H1 (cell line): ENCODE measurements at regions not wholly inside any gene's neighbourhood (a gene's known extent, or its start where the extent isn't known, plus 50 kb on each side); places are given as distances from the start of the nearest gene placed in this dataset.

Experiments used
- CTCF ChIA-PET: fragments of 300-600 bp; sonication (Branson Sonifier 250); formaldehyde crosslinking; loops from one replicate; lab custom pipeline; 2021; ENCODE audit not compliant: partially characterized antibody; lab: Charles Lee
- POLR2A ChIA-PET: fragments of 300-600 bp; sonication (Branson Sonifier 250); formaldehyde crosslinking; loops from one replicate; lab custom pipeline; 2021; ENCODE audit warnings: inconsistent platforms; ENCODE audit not compliant: partially characterized antibody; lab: Charles Lee
- DNase-seq, 2 experiments: peaks; one replicate each; pipeline versions ENCODE4 v3.0.0 to v3.0.0-alpha.2; 2010 to 2022; ENCODE audit warnings: low spot score in 2 of 2, low read depth in 1 of 2, mixed read lengths in 1 of 2
- FAIRE-seq: peaks from 2 replicates; lab custom pipeline; 2011; peaks lifted over from hg19 to GRCh38; lab: Jason Lieb, UNC
- H2AFZ ChIP-seq: 2 replicates; pipeline ENCODE4 v1.8.1; 2012; ENCODE audit warnings: low read length, inconsistent platforms
- H2AK5ac ChIP-seq: 2 replicates; pipeline ENCODE4 v1.6.1; 2013; ENCODE audit warnings: low read depth, low read length
- H2BK120ac ChIP-seq: replicated peaks from 2 replicates; pipeline ENCODE3; 2013; ENCODE audit warnings: low read depth, low read length, inconsistent platforms
- H2BK12ac ChIP-seq: 2 replicates; pipeline ENCODE4 v1.6.1; 2013; ENCODE audit warnings: low read depth, low read length
- H2BK15ac ChIP-seq: 2 replicates; pipeline ENCODE4 v1.6.1; 2013; ENCODE audit warnings: low read length
- H2BK20ac ChIP-seq: 2 replicates; pipeline ENCODE4 v1.6.1; 2013; ENCODE audit warnings: low read length
- H2BK5ac ChIP-seq: 2 replicates; pipeline ENCODE4 v1.6.1; 2013; ENCODE audit warnings: low read depth, low read length
- H3K14ac ChIP-seq: 2 replicates; pipeline ENCODE4 v1.6.1; 2013; ENCODE audit warnings: inconsistent platforms; ENCODE audit not compliant: insufficient read length
- H3K18ac ChIP-seq: 2 replicates; pipeline ENCODE4 v1.6.1; 2013; ENCODE audit warnings: low read length; ENCODE audit errors: extremely low read depth
- H3K23ac ChIP-seq: 2 replicates; pipeline ENCODE4 v1.6.1; 2013; ENCODE audit warnings: inconsistent platforms; ENCODE audit not compliant: insufficient read length
- H3K23me2 ChIP-seq: 2 replicates; pipeline ENCODE4 v1.6.1; 2013; ENCODE audit warnings: low read depth, low read length
- H3K27ac ChIP-seq: 2 replicates; pipeline ENCODE4 v1.6.1; 2011; ENCODE audit warnings: low read depth, low read length, inconsistent platforms
- H3K27me3 ChIP-seq, 4 experiments: replicated peaks in 1 of 4; 1 replicate in 1 of 4; 2 replicates in 3 of 4; pipeline versions ENCODE4 v1.6.1 to v1.8.1; 2011 to 2013; ENCODE audit warnings: low read length in 3 of 4, mild to moderate bottlenecking in 3 of 4, inconsistent platforms in 2 of 4, mixed read lengths in 2 of 4, moderate library complexity in 1 of 4; ENCODE audit not compliant: control insufficient read depth in 3 of 4, insufficient read depth in 3 of 4; ENCODE audit errors: extremely low read depth in 1 of 4
- H3K36me3 ChIP-seq, 4 experiments: 2 replicates each; pipeline versions ENCODE4 v1.6.1 to v1.8.1; 2011 to 2013; ENCODE audit warnings: mild to moderate bottlenecking in 4 of 4, low read length in 3 of 4, moderate library complexity in 2 of 4, control low read depth in 1 of 4, inconsistent platforms in 1 of 4; ENCODE audit not compliant: insufficient read depth in 4 of 4, control insufficient read depth in 2 of 4
- H3K4ac ChIP-seq: replicated peaks from 2 replicates; pipeline ENCODE3; 2013; ENCODE audit warnings: low read length, low read depth, mixed read lengths, inconsistent platforms; ENCODE audit not compliant: insufficient read length
- H3K4me1 ChIP-seq, 4 experiments: replicated peaks in 1 of 4; 1 replicate in 1 of 4; 2 replicates in 3 of 4; pipeline versions ENCODE4 v1.6.1 to v1.8.1; 2011 to 2013; ENCODE audit warnings: low read length in 3 of 4, inconsistent platforms in 2 of 4, mixed read lengths in 1 of 4; ENCODE audit not compliant: insufficient read depth in 4 of 4, control insufficient read depth in 3 of 4
- H3K4me2 ChIP-seq, 2 experiments: 2 replicates each; pipeline versions ENCODE4 v1.6.1 to v1.8.1; 2011 to 2013; ENCODE audit warnings: low read depth in 2 of 2, low read length in 2 of 2, control low read depth in 1 of 2, inconsistent platforms in 1 of 2, mild to moderate bottlenecking in 1 of 2; ENCODE audit not compliant: insufficient read depth in 1 of 2
- H3K4me3 ChIP-seq, 4 experiments: fragments of 200-600, 300-600 bp in 1 of 4; sonication (generic), shearing (Covaris generic), sonication (Bioruptor Twin) in 1 of 4; 2 replicates each; pipeline versions ENCODE4 v1.5.1 to v1.8.1; 2011 to 2016; ENCODE audit warnings: low read length in 4 of 4, low read depth in 3 of 4, control low read depth in 2 of 4, inconsistent platforms in 2 of 4, mild to moderate bottlenecking in 2 of 4, mixed read lengths in 1 of 4, moderate library complexity in 1 of 4; ENCODE audit not compliant: insufficient read depth in 2 of 4; ENCODE audit errors: extremely low read depth in 1 of 4
- H3K56ac ChIP-seq: replicated peaks from 2 replicates; pipeline ENCODE3; 2013; ENCODE audit warnings: low read depth, mild to moderate bottlenecking, mixed read lengths, low read length, inconsistent platforms; ENCODE audit not compliant: insufficient read length
- H3K79me1 ChIP-seq: 2 replicates; pipeline ENCODE4 v1.6.1; 2013; ENCODE audit warnings: low read depth, low read length, control low read depth
- H3K79me2 ChIP-seq, 2 experiments: 2 replicates each; pipeline versions ENCODE4 v1.6.1 to v1.8.1; 2012 to 2013; ENCODE audit warnings: low read length in 2 of 2, mild to moderate bottlenecking in 2 of 2, inconsistent platforms in 1 of 2; ENCODE audit not compliant: insufficient read depth in 2 of 2, control insufficient read depth in 1 of 2
- H3K9ac ChIP-seq, 4 experiments: replicated peaks in 1 of 4; 1 replicate in 1 of 4; 2 replicates in 3 of 4; pipeline versions ENCODE4 v1.6.1 to v1.8.1; 2011 to 2013; ENCODE audit warnings: low read depth in 3 of 4, low read length in 3 of 4, control low read depth in 2 of 4, mild to moderate bottlenecking in 2 of 4, moderate library complexity in 2 of 4, inconsistent platforms in 1 of 4; ENCODE audit errors: extremely low read depth in 1 of 4
- H3K9me3 ChIP-seq, 2 experiments: 2 replicates each; pipeline versions ENCODE4 v1.6.1 to v1.8.1; 2012 to 2013; ENCODE audit warnings: mild to moderate bottlenecking in 2 of 2, moderate library complexity in 2 of 2, control low read depth in 1 of 2, inconsistent platforms in 1 of 2, low read depth in 1 of 2, low read length in 1 of 2, mixed read lengths in 1 of 2; ENCODE audit not compliant: insufficient read depth in 2 of 2
- H4K20me1 ChIP-seq, 2 experiments: replicated peaks in 1 of 2; 2 replicates each; pipeline versions ENCODE3 to v1.8.1; 2011 to 2013; ENCODE audit warnings: inconsistent platforms in 2 of 2, low read length in 2 of 2, mild to moderate bottlenecking in 1 of 2; ENCODE audit not compliant: insufficient read depth in 2 of 2, control insufficient read depth in 1 of 2
- H4K5ac ChIP-seq: 2 replicates; pipeline ENCODE4 v1.6.1; 2013; ENCODE audit warnings: low read length, low read depth, mixed read lengths, inconsistent platforms; ENCODE audit not compliant: insufficient read length
- H4K8ac ChIP-seq: 2 replicates; pipeline ENCODE4 v1.8.0; 2013; ENCODE audit warnings: mild to moderate bottlenecking, moderate library complexity, low read length, inconsistent platforms; ENCODE audit not compliant: insufficient read depth; ENCODE audit errors: extremely low read depth
- H4K91ac ChIP-seq: replicated peaks from 2 replicates; pipeline ENCODE3; 2013; ENCODE audit warnings: low read length, mixed read lengths, inconsistent platforms; ENCODE audit not compliant: insufficient read length
- CEBPB ChIP-seq: IDR thresholded peaks from 2 replicates; pipeline ENCODE4 v1.6.1; 2012; ENCODE audit warnings: low read depth, low read length
- CREB1 ChIP-seq: IDR thresholded peaks from 2 replicates; pipeline ENCODE4 v1.6.1; 2012; ENCODE audit warnings: inconsistent platforms
- POLR2AphosphoS5 ChIP-seq: IDR thresholded peaks from 2 replicates; pipeline ENCODE4 v1.6.1; 2011; ENCODE audit warnings: low read depth, low read length
- SAP30 ChIP-seq: fragments of 300-600 bp; sonication (generic); IDR thresholded peaks from 2 replicates; pipeline ENCODE4 v1.7.1; 2012; ENCODE audit warnings: low read length, moderate library complexity, mild to moderate bottlenecking, inconsistent platforms; ENCODE audit not compliant: insufficient read depth, insufficient replicate concordance
- SIX5 ChIP-seq: IDR thresholded peaks from 2 replicates; pipeline ENCODE4 v1.6.1; 2011; ENCODE audit warnings: mild to moderate bottlenecking, low read depth, low read length
- SP1 ChIP-seq: IDR thresholded peaks from 2 replicates; pipeline ENCODE4 v1.6.1; 2011; ENCODE audit warnings: low read depth, low read length
- SP4 ChIP-seq: IDR thresholded peaks from 2 replicates; pipeline ENCODE4 v1.6.1; 2012; ENCODE audit warnings: low read length, inconsistent platforms
- TAF7 ChIP-seq: optimal IDR thresholded peaks from 2 replicates; pipeline ENCODE3; 2011; ENCODE audit warnings: low read depth, mild to moderate bottlenecking, inconsistent platforms, low read length, moderate library complexity, borderline replicate concordance
- WGBS, 2 experiments: shearing (Covaris generic) in 1 of 2; methylation state at CpG; one replicate each; pipeline versions ENCODE4 v1.1.6 to v1.1.7; 2013 to 2015; ENCODE audit warnings: low lambda C conversion rate in 2 of 2, mixed read lengths in 2 of 2, inconsistent platforms in 1 of 2, low coverage in 1 of 2, missing lambda C conversion rate in 1 of 2; ENCODE audit not compliant: insufficient replicate concordance in 2 of 2, insufficient coverage in 1 of 2, insufficient read length in 1 of 2; ENCODE audit errors: extremely low coverage in 1 of 2, missing lambda C conversion rate in 1 of 2; 5-methylcytosine and 5-hydroxymethylcytosine counted together

DNA sequence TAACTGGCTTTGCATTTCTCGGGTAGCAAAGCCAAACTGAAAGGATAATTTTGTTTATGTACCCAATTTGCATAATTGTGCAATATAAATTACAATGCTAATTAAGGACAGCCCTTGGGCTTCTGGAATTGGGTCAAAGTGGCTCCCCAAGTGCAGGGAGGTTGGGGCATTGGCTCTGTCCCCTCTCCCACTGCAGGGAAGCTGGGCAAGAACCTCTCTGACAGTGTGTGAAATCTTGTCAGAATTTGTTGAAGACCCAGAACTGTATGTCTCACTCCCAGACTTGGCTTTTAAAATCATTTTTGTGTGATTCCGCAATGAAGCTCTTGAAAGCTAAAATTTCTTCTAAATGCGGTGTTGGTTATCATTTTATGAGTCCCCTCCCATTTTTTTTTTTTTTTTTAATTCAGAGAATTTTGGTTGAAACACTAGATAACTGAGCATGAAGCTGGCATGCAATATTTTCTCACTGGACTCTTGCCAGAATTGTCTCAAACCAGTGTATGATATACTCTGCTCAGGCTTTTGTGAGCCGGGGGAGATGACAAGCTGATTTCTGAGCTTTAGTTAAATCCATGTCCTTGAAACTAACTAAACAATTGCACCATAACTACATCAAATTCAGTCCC lies 878.9 kb upstream of the CXADR start:
- Histone ChIP-seq H2BK120ac (peak overlapping the region; percentile 41), H3K14ac (no peak overlapping the region), H3K4ac (no peak overlapping the region), H4K20me1 (no peaks in the 10 kb centered on the region), H3K79me2 (no peaks in the 10 kb centered on the region), H3K36me3 (no peaks in the 10 kb centered on the region), H2BK20ac (no peak overlapping the region), H3K79me1 (no peaks in the 10 kb centered on the region), H3K4me3 (peak overlapping the region in 1 of 4 experiments; percentile 2; a peak in 1 of 8 replicates), H3K9ac (no peak overlapping the region), H3K56ac (no peak overlapping the region), H3K23me2 (no peaks in the 10 kb centered on the region; the same call in 1 of the 2 replicates), H4K91ac (no peak overlapping the region), H3K4me1 (peaks cover 2 to 6% (median 3%) of the 10 kb centered on the region in 4 experiments; a peak in 5 of 7 replicates), H3K4me2 (peak overlapping the region in 1 of 2 experiments; percentile 22; a peak in 1 of 4 replicates), H2BK15ac (no peak overlapping the region), H4K5ac (no peak overlapping the region)
- no peak for FAIRE-seq
- CTCF ChIA-PET: interaction anchor here (0.7 to 2.5 kb wide), 3 partner anchors 25 to 142 kb away, joined by 3 to 8 read pairs (median 3); no protein-coding TSS in a partner anchor
- DNase-seq: no peak
- POLR2A ChIA-PET: no interaction called here
- TF ChIP-seq SP1 (no peak), POLR2AphosphoS5 (no peak), SP4 (no peak), CREB1 (no peak), CEBPB (peak; percentile 56; the same call in 1 of the 2 replicates), TAF7 (no peak), SIX5 (no peak), SAP30 (no peak)
- TF ChIP-seq, all 59 proteins: peak for 1
- H3K18ac ChIP-seq: no peak overlapping the region
- H2AK5ac ChIP-seq: no peak overlapping the region
- WGBS, 2 experiments: 93% methylated on average over 4 of the region's 4 CpGs; no CpG with 5 or more reads in 1 of the 2 experiments
- peak overlapping the region; percentile 54; the same call in 1 of the 2 replicates for H2AFZ ChIP-seq
- no peak overlapping the region for H2BK5ac ChIP-seq
- H3K9me3 ChIP-seq: no peaks in the 10 kb centered on the region
- H3K23ac ChIP-seq: no peak overlapping the region
- no peak overlapping the region for H3K27ac ChIP-seq
- H3K27me3 ChIP-seq: no peaks in the 10 kb centered on the region
- no peak overlapping the region for H2BK12ac ChIP-seq
- H4K8ac ChIP-seq: no peak overlapping the region
